GM10248 (cell line): ENCODE measurements at regions not wholly inside any gene's neighbourhood (a gene's known extent, or its start where the extent isn't known, plus 50 kb on each side); places are given as distances from the start of the nearest gene placed in this dataset.

Experiments used
- CTCF ChIA-PET: fragments of 300-600 bp; sonication (Branson Sonifier 250); formaldehyde crosslinking; extraction: SDS; loops from one replicate; lab custom pipeline; 2021; ENCODE audit warnings: antibody characterized with exemption; lab: Yijun Ruan, JAX
- POLR2A ChIA-PET: fragments of 350-650 bp; sonication (Branson Sonifier 250); formaldehyde crosslinking; extraction: SDS; loops from one replicate; lab custom pipeline; 2020; ENCODE audit warnings: antibody characterized with exemption; lab: Yijun Ruan, JAX
- DNase-seq: peaks from one replicate; pipeline ENCODE4 v3.0.0; 2012; ENCODE audit errors: extremely low spot score
- TF ChIP-seq, protein P1 (sequence below): IDR thresholded peaks from 2 replicates; pipeline ENCODE4 v1.5.1; 2012; ENCODE audit warnings: mild to moderate bottlenecking, low read depth; ENCODE audit errors: extremely low read depth, missing control alignments, control extremely low read depth

DNA sequence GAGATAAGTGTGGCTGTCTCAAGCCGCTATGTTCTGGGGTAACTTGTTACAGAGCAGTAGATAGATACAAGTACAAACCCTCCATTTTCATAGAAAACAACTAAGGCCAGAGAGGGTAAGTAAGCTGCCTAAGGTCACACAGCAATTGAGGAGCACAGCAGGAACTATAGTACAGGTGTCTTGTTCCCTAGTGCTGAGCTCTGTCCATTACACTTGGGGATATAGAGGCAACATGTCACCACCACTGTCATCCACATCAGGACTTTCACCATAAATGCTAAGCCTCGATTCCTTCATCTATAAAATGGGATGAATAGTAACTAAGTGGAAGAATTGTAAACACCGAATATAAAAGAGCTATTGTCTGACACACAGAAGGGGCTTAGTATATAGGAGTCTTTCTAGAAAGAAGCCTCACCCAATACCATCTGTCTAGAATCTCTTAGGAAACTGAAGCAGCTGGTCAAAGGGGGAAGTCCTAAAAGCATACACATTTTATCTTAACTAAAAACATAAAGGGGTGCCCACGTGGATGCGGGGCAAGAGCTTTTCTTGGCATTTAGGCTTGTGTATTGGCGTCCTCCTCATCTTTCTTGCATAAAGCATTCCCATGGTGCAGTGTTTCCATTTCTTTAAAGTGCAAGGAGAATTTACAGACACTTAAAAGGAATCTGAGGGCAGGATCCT lies 93.8 kb upstream of the ALX4 start:
- TF ChIP-seq, protein P1, sequence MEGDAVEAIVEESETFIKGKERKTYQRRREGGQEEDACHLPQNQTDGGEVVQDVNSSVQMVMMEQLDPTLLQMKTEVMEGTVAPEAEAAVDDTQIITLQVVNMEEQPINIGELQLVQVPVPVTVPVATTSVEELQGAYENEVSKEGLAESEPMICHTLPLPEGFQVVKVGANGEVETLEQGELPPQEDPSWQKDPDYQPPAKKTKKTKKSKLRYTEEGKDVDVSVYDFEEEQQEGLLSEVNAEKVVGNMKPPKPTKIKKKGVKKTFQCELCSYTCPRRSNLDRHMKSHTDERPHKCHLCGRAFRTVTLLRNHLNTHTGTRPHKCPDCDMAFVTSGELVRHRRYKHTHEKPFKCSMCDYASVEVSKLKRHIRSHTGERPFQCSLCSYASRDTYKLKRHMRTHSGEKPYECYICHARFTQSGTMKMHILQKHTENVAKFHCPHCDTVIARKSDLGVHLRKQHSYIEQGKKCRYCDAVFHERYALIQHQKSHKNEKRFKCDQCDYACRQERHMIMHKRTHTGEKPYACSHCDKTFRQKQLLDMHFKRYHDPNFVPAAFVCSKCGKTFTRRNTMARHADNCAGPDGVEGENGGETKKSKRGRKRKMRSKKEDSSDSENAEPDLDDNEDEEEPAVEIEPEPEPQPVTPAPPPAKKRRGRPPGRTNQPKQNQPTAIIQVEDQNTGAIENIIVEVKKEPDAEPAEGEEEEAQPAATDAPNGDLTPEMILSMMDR, result no peak
- ChIA-PET POLR2A (no interaction called here), CTCF (no interaction called here)
- no peak for DNase-seq

DNA sequence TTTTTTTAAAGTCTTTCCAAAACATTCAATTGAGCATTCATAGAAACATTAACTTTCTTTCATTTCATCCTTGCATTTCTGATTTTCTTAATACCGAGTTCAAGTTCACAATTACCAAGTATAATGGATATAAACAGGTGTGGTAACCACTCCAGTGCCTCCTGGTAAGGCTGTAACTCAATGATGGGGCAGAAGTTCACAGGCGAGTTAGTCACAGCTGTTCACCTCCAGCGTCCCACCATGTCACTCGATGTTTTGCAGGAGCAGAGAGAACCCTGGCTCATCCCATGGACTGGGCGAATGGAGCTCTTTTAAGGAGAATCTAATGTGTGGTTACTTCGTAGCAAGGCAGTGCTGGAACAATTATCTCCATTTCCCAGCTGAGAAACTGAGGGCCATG lies 94.4 kb upstream of the ALX4 start:
- ChIA-PET CTCF (interaction anchor here (1.2 kb wide), 1 partner anchor 13 kb away, joined by 4 read pairs; no protein-coding TSS in a partner anchor), POLR2A (no interaction called here)
- TF ChIP-seq, protein P1, result no peak
- DNase-seq, result no peak

DNA sequence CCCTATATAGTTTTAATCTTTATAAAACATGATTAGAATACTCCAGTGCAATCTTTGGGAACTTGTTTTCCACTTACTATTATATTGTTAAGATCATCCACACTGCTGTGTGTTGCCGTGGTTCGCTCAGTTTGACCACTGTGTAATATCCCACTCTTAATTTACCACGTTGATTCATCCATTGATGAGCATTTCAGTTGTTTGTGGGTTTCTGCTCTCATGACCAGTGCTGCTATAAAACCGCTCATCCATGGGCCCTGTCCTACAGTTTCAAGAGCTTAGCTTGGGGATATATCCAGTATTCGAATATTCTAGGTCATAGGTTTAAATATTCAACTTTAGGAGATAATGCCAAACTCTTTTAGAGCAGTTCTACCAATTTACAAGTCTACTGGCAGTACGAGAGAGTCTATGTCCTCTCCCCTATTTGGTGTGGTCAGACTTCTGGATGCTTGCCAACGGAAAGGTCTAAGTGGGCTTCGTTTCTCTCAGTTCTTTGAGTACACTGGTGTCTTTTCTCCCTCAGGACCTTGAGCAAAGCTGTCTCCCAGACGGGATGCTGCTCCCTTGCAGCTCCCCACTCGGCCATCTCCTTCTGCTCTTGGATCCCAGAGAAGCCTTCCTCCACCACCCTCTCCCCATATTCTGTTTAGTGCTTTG lies 94.9 kb upstream of the ALX4 start:
- DNase-seq, result no peak
- TF ChIP-seq, protein P1, result no peak
- CTCF ChIA-PET, result interaction anchor here (1.2 kb wide), 1 partner anchor 12 kb away, joined by 4 read pairs; no protein-coding TSS in a partner anchor
- POLR2A ChIA-PET, result no interaction called here

DNA sequence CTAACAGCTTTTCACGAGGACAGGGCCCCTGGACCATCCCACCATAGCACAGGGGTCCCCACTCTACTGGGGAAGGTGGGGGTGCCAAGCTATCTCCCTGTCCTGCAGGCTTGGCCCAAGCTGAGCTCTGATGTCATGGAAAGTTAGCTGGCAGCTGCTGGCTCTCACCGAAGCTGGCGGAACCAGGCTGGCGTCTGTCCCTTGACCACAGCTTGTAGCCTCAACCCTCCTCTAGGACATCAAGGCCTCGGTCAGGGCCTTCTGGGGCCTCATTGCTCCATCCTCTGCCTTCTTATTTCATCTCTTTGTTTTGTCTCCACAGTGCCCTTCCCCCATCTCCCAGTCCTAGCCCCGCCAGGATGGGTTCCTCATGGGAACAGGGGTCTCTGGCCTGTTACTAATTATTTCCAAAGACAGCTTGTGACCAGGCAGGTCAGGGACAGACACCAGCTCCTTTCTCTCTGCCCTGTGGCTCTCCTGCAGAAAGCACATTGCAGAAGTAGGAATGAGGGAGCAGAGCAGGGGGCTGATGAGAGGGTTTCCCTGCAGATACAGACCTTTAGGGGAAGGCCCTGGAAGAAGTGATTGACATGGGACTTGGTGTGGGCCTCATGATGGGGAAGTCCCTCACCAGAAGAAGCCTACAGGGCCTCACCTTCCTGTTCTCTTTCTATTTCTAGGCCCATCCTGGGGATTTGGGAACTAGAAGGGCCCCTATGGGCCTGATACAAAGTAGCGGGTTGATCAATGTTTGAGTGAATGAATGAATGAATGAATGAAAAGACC lies 97.5 kb upstream of the ALX4 start:
- ChIA-PET CTCF (interaction anchor here (1.9 to 2.0 kb wide), 2 partner anchors 14 to 20 kb away, joined by 5 to 9 read pairs; no protein-coding TSS in a partner anchor), POLR2A (no interaction called here)
- TF ChIP-seq, protein P1, result no peak
- no peak for DNase-seq

DNA sequence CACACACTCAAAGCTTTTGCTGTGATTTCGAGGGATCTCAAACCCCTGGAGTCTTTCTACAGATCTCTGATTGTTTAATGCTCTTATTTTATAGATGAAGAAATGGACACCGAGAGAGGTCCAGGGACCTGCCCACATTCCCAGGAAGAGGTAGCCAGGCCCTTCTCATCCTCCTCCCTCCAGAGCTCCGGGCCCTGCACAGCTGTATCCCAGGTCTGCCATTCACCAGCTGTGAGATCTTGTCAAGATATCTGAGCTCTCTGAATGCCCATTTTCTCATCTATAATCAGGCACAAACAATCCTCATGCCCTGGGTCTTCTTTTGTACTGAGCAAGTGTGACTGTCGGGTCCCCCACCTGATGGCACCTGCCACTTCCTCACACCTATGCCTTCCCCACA lies 98.2 kb upstream of the ALX4 start:
- CTCF ChIA-PET, result interaction anchor here (2.0 kb wide), 1 partner anchor 13 kb away, joined by 9 read pairs; no protein-coding TSS in a partner anchor

More for the DNA sequence above, 98.2 kb upstream of the ALX4 start:
- TF ChIP-seq, protein P1, result no peak
- POLR2A ChIA-PET, result no interaction called here
- no peak for DNase-seq
